IMR-90 (cell line): ENCODE measurements at regions not wholly inside any gene's neighbourhood (a gene's known extent, or its start where the extent isn't known, plus 50 kb on each side); places are given as distances from the start of the nearest gene placed in this dataset.

Experiments
- ATAC-seq: fragments of 200-7000 bp; cut with Tn5 transposase; 2 replicates; pipeline ENCODE4 v1.9.1; 2020; ENCODE audit warnings: low read depth, mild to moderate bottlenecking, moderate library complexity
- BruUV-seq: library from RNA; stranded (reverse); fragments of 400-500 nt; replicated peaks from 2 replicates; lab custom pipeline; 2021; lab: Mats Ljungman, UMichigan
- CTCF ChIA-PET: fragments of 300-600 bp; formaldehyde crosslinking; extraction: SDS; loops from one replicate; lab custom pipeline; 2021; ENCODE audit warnings: antibody characterized with exemption; lab: Yijun Ruan, JAX
- POLR2A ChIA-PET: fragments of 300-600 bp; sonication (Branson Sonifier 250); formaldehyde crosslinking; loops from one replicate; lab custom pipeline; 2022; ENCODE audit warnings: antibody characterized with exemption; ENCODE audit not compliant: unreplicated experiment; lab: Charles Lee
- DNase-seq: peaks from one replicate; pipeline ENCODE4 v3.0.0; 2013
- H2AFZ ChIP-seq: replicated peaks from 2 replicates; pipeline ENCODE3; 2013; ENCODE audit warnings: low read length, mild to moderate bottlenecking; ENCODE audit not compliant: poor library complexity
- H2AK5ac ChIP-seq: 2 replicates; pipeline ENCODE4 v1.6.1; 2013; ENCODE audit warnings: low read depth, low read length, inconsistent platforms
- H2AK9ac ChIP-seq: replicated peaks from 2 replicates; pipeline ENCODE3; 2013; ENCODE audit warnings: mild to moderate bottlenecking, low read depth, low read length, moderate library complexity; ENCODE audit not compliant: poor library complexity
- H2BK120ac ChIP-seq: 2 replicates; pipeline ENCODE4 v1.6.1; 2013; ENCODE audit warnings: low read depth, low read length, inconsistent platforms
- H2BK15ac ChIP-seq: 3 replicates; pipeline ENCODE4 v1.6.1; 2013; ENCODE audit warnings: low read depth, low read length, inconsistent platforms
- H2BK20ac ChIP-seq: 2 replicates; pipeline ENCODE4 v1.6.1; 2013; ENCODE audit warnings: low read depth, mild to moderate bottlenecking, inconsistent platforms, low read length, moderate library complexity
- H2BK5ac ChIP-seq: 2 replicates; pipeline ENCODE4 v1.6.1; 2013; ENCODE audit warnings: mild to moderate bottlenecking, low read depth, low read length, inconsistent platforms; ENCODE audit not compliant: poor library complexity, severe bottlenecking
- H3K14ac ChIP-seq: replicated peaks from 2 replicates; pipeline ENCODE4 v1.6.1; 2013; ENCODE audit warnings: low read depth, low read length, inconsistent platforms
- H3K18ac ChIP-seq: 2 replicates; pipeline ENCODE4 v1.6.1; 2013; ENCODE audit warnings: low read depth, low read length, control low read depth
- H3K23ac ChIP-seq: 2 replicates; pipeline ENCODE4 v1.6.1; 2013; ENCODE audit warnings: low read depth, low read length, inconsistent platforms
- H3K27ac ChIP-seq: 2 replicates; pipeline ENCODE4 v1.5.1; 2013; ENCODE audit warnings: mild to moderate bottlenecking, control low read depth, low read length; ENCODE audit not compliant: insufficient read depth
- H3K27me3 ChIP-seq: 2 replicates; pipeline ENCODE4 v1.6.1; 2013; ENCODE audit warnings: low read length; ENCODE audit not compliant: control insufficient read depth, insufficient read depth
- H3K36me3 ChIP-seq: 2 replicates; pipeline ENCODE4 v1.6.1; 2013; ENCODE audit warnings: low read length, mixed read lengths; ENCODE audit not compliant: control insufficient read depth, insufficient read depth
- H3K4ac ChIP-seq: 2 replicates; pipeline ENCODE4 v1.6.1; 2013; ENCODE audit warnings: low read depth, low read length, inconsistent platforms
- H3K4me1 ChIP-seq: 2 replicates; pipeline ENCODE4 v1.6.1; 2013; ENCODE audit warnings: low read length, mixed read lengths; ENCODE audit not compliant: control insufficient read depth, insufficient read depth
- H3K4me2 ChIP-seq: 2 replicates; pipeline ENCODE4 v1.6.1; 2013; ENCODE audit warnings: low read depth, mild to moderate bottlenecking, control low read depth, low read length, moderate library complexity
- H3K4me3 ChIP-seq: 2 replicates; pipeline ENCODE4 v1.5.1; 2013; ENCODE audit warnings: low read depth, mild to moderate bottlenecking, control low read depth, low read length, moderate library complexity; ENCODE audit not compliant: insufficient read depth
- H3K56ac ChIP-seq: 2 replicates; pipeline ENCODE4 v1.6.1; 2013; ENCODE audit warnings: low read length, inconsistent platforms; ENCODE audit not compliant: insufficient read depth; ENCODE audit errors: extremely low read depth
- H3K79me1 ChIP-seq, 2 experiments: 2 replicates each; pipeline ENCODE4 v1.6.1; 2013; ENCODE audit warnings: low read length in 2 of 2, inconsistent platforms in 1 of 2, low read depth in 1 of 2
- H3K9ac ChIP-seq: 2 replicates; pipeline ENCODE4 v1.6.1; 2013; ENCODE audit warnings: low read depth, low read length, control low read depth
- H3K9me1 ChIP-seq: 2 replicates; pipeline ENCODE4 v1.6.1; 2013; ENCODE audit warnings: low read length, inconsistent platforms; ENCODE audit not compliant: insufficient read depth
- H3K9me3 ChIP-seq: 2 replicates; pipeline ENCODE4 v1.6.1; 2013; ENCODE audit warnings: low read length; ENCODE audit not compliant: control insufficient read depth, insufficient read depth
- H4K20me1 ChIP-seq: 2 replicates; pipeline ENCODE4 v1.6.1; 2013; ENCODE audit warnings: low read length, inconsistent platforms; ENCODE audit not compliant: insufficient read depth
- H4K5ac ChIP-seq: 2 replicates; pipeline ENCODE4 v1.6.1; 2013; ENCODE audit warnings: mild to moderate bottlenecking, low read depth, low read length, control low read depth
- H4K8ac ChIP-seq, 2 experiments: 2 replicates each; pipeline ENCODE4 v1.6.1; 2013; ENCODE audit warnings: low read depth in 2 of 2, low read length in 2 of 2, control low read depth in 1 of 2, inconsistent platforms in 1 of 2
- H4K91ac ChIP-seq: 2 replicates; pipeline ENCODE4 v1.6.1; 2013; ENCODE audit warnings: low read depth, low read length, inconsistent platforms; ENCODE audit not compliant: insufficient read depth
- CEBPB ChIP-seq: IDR thresholded peaks from 2 replicates; pipeline ENCODE4 v1.6.1; 2012; ENCODE audit warnings: low read depth, low read length, improper control_type of control experiment
- CHD1 ChIP-seq: IDR thresholded peaks from 2 replicates; pipeline ENCODE4 v1.6.1; 2012; ENCODE audit warnings: low read depth, low read length, improper control_type of control experiment
- FOS ChIP-seq: fragments of 150-350 bp; IDR thresholded peaks from 2 replicates; pipeline ENCODE4 v1.6.1; 2016; ENCODE audit warnings: low read depth, low read length
- MAFK ChIP-seq: IDR thresholded peaks from 2 replicates; pipeline ENCODE4 v1.6.1; 2012; ENCODE audit warnings: low read depth, low read length, improper control_type of control experiment
- MXI1 ChIP-seq: IDR thresholded peaks from 2 replicates; pipeline ENCODE4 v1.6.1; 2012; ENCODE audit warnings: low read depth, mild to moderate bottlenecking, low read length, moderate library complexity, borderline replicate concordance
- NFE2L2 ChIP-seq: fragments of 150-350 bp; IDR thresholded peaks from 2 replicates; pipeline ENCODE4 v1.6.1; 2016; ENCODE audit warnings: low read depth, mild to moderate bottlenecking, low read length
- RAD21 ChIP-seq: IDR thresholded peaks from 2 replicates; pipeline ENCODE4 v1.6.1; 2012; ENCODE audit warnings: low read length, improper control_type of control experiment
- RFX5 ChIP-seq: IDR thresholded peaks from 2 replicates; pipeline ENCODE4 v1.8.0; 2012; ENCODE audit warnings: low read depth, mild to moderate bottlenecking, low read length, moderate library complexity
- SMC3 ChIP-seq: fragments of 150-350 bp; IDR thresholded peaks from 2 replicates; pipeline ENCODE4 v1.6.1; 2016; ENCODE audit warnings: low read depth, mild to moderate bottlenecking, antibody characterized with exemption, low read length, moderate library complexity
- WGBS, 2 experiments: methylation state at CpG; one replicate each; pipeline versions ENCODE4 v1.1.5 to v1.1.7; 2013; ENCODE audit warnings: missing lambda C conversion rate in 2 of 2; ENCODE audit not compliant: insufficient read length in 1 of 2; ENCODE audit errors: extremely low coverage in 2 of 2; 5-methylcytosine and 5-hydroxymethylcytosine counted together
- dilution Hi-C: fragments of 300-500 bp; cut with HindIII; formaldehyde crosslinking; loops from one replicate; pipeline ENCODE4 v1.14.3; 2018; ENCODE audit warnings: low sequenced_read_pairs; ENCODE audit not compliant: unreplicated experiment
- in situ Hi-C: fragments of 300-500 bp; cut with MboI; formaldehyde crosslinking; loops from 3 replicates; pipeline ENCODE4 v1.14.3; 2019; ENCODE audit warnings: low sequenced_read_pairs, inconsistent platforms, mixed read lengths
- intact Hi-C: fragments of 100-400 bp; cut with micrococcal nuclease; formaldehyde crosslinking; loops from 2 replicates; pipeline ENCODE4 v1.10.0; 2022
- TF ChIP-seq, protein P1 (sequence below): fragments of 150-350 bp; IDR thresholded peaks from 2 replicates; pipeline ENCODE4 v1.6.1; 2016; ENCODE audit warnings: low read depth, mild to moderate bottlenecking, low read length, moderate library complexity, borderline replicate concordance

DNA sequence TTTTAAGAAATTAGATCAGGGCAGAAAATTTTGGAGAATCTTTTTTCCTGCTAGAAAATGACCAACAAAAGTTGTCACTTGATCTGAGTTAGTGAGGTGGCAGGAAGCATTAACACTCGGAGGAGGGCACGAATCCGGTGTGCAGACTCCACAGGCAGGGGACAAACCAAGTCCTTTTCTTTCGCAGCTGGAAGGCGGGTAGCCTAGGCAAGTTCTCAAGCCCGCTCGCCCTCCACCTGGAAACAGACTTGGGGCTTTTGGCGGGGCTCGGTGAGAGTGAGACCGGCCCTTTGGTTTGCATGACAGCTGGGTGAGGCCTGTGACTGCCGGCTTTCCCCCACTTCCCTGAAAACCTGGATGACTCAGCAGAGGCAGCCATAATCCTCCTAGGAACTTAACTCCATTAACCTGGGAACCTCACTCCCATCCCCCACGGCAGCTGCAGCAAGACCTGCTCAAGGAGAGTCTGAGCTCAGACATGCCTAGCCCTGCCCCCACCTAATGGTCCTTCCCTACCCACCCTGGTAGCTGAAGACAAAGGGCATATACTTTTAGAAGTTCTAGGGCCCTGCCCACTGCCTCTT lies 134.8 kb downstream of the MFSD1 start:
- Histone ChIP-seq H3K56ac (no peak overlapping the region), H3K14ac (no peak overlapping the region), H3K4me3 (no peak overlapping the region), H2BK20ac (no peak overlapping the region), H2BK120ac (no peak overlapping the region), H4K8ac (no peak overlapping the region), H3K27ac (no peak overlapping the region), H3K4me1 (no peaks in the 10 kb centered on the region), H3K23ac (no peak overlapping the region), H3K9me3 (no peaks in the 10 kb centered on the region), H3K4ac (no peak overlapping the region), H4K20me1 (no peaks in the 10 kb centered on the region), H4K91ac (no peak overlapping the region), H2AK5ac (no peak overlapping the region), H3K4me2 (no peak overlapping the region), H4K5ac (no peak overlapping the region), H3K18ac (no peak overlapping the region), H2BK5ac (no peak overlapping the region), H3K9ac (no peak overlapping the region), H2BK15ac (no peak overlapping the region), H3K36me3 (no peaks in the 10 kb centered on the region), H2AK9ac (no peak overlapping the region), H3K27me3 (no peaks in the 10 kb centered on the region), H2AFZ (no peak overlapping the region), H3K79me1 (no peaks in the 10 kb centered on the region), H3K9me1 (no peaks in the 10 kb centered on the region)
- ATAC-seq, result no peak
- CTCF ChIA-PET, result no interaction called here
- intact Hi-C loops, result no loop called here
- POLR2A ChIA-PET, result no interaction called here
- DNase-seq, result no peak
- in situ Hi-C loops, result no loop called here
- BruUV-seq, result no TSS peak
- dilution Hi-C loops, result no loop called here
- TF ChIP-seq MAFK (no peak), CHD1 (no peak), FOS (no peak), NFE2L2 (no peak), CEBPB (no peak), RAD21 (no peak), SMC3 (no peak), MXI1 (no peak), RFX5 (no peak)
- TF ChIP-seq, protein P1, sequence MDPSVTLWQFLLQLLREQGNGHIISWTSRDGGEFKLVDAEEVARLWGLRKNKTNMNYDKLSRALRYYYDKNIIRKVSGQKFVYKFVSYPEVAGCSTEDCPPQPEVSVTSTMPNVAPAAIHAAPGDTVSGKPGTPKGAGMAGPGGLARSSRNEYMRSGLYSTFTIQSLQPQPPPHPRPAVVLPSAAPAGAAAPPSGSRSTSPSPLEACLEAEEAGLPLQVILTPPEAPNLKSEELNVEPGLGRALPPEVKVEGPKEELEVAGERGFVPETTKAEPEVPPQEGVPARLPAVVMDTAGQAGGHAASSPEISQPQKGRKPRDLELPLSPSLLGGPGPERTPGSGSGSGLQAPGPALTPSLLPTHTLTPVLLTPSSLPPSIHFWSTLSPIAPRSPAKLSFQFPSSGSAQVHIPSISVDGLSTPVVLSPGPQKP, result no peak
- WGBS, 2 experiments, result no CpG with 5 or more reads among the region's 12 CpGs
